Neuron (in vitro differentiated cells): ENCODE measurements at regions not wholly inside any gene's neighbourhood (a gene's known extent, or its start where the extent isn't known, plus 50 kb on each side); places are given as distances from the start of the nearest gene placed in this dataset.

Source experiments
- H2AFZ ChIP-seq: one replicate; pipeline ENCODE4 v1.6.1; 2013; ENCODE audit warnings: low read depth, mild to moderate bottlenecking, inconsistent platforms, low read length, moderate library complexity
- H3K27me3 ChIP-seq: one replicate; pipeline ENCODE4 v1.6.1; 2013; ENCODE audit warnings: low read length; ENCODE audit not compliant: insufficient read depth
- H3K36me3 ChIP-seq: one replicate; pipeline ENCODE4 v1.6.1; 2013; ENCODE audit warnings: low read length; ENCODE audit not compliant: insufficient read depth
- H3K4me1 ChIP-seq: one replicate; pipeline ENCODE4 v1.6.1; 2013; ENCODE audit warnings: low read length; ENCODE audit not compliant: insufficient read depth
- H3K4me3 ChIP-seq: 2 replicates; pipeline ENCODE4 v1.5.1; 2013; ENCODE audit warnings: mild to moderate bottlenecking, low read length, moderate library complexity
- H3K9me3 ChIP-seq: one replicate; pipeline ENCODE4 v1.6.1; 2013; ENCODE audit warnings: low read length

GRCh38 chr17:33493566-33493965, 200.5 kb upstream of the ASIC2 start:
- no peak overlapping the region for H3K4me3 ChIP-seq
- H3K27me3 ChIP-seq: no peaks in the 10 kb centered on the region
- no peaks in the 10 kb centered on the region for H3K9me3 ChIP-seq
- no peaks in the 10 kb centered on the region for H3K36me3 ChIP-seq
- no peak overlapping the region for H2AFZ ChIP-seq
- H3K4me1 ChIP-seq: no peaks in the 10 kb centered on the region

DNA sequence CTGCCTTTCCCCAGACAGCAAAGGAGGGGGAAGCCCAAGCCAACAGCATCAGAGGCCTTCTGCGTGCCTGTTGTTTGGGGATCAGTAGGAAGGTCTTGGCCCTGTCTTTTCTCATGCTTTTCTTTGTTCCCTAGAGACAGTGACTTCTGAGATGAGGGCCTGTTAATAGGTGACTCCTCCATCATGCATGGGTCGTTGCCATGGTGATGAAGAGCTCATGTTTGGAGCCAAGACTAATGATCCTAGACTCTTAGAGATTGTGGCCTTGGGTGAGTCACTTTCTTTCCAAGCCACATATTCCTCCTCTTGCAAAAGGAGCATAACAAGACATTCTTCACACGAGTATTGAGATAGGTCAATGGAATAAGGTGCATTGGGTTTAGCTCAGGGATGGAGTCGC, 201.1 kb upstream of the ASIC2 start:
- Histone ChIP-seq H3K4me3 (no peak overlapping the region), H3K36me3 (no peaks in the 10 kb centered on the region), H3K27me3 (no peaks in the 10 kb centered on the region), H3K4me1 (no peaks in the 10 kb centered on the region), H2AFZ (no peak overlapping the region), H3K9me3 (no peaks in the 10 kb centered on the region)

- Histone ChIP-seq H3K4me1 (no peaks in the 10 kb centered on the region), H3K36me3 (no peaks in the 10 kb centered on the region), H3K27me3 (no peaks in the 10 kb centered on the region)
Observed at GRCh38 chr17:33497623-33498022, 204.5 kb upstream of the ASIC2 start.

DNA sequence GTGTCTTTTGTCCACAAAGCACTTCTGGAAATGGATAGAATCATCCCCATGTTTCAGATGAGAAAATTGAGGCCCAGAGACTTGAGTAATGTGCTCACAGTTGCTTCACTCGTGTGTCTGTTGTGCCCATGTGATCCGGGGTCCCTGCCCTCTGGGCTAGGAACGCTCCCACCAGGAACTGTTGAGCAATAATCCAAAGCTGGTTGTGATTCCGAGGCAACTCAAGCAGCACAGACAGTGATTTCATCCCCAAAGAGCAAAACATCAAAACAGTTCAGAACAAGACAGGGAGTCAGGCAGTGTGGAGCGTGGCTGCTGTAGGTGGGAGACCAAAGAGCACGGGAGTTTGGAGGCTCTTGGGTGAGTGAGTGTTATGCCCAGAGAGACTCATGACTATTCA, 205.0 kb upstream of the ASIC2 start:
- H3K4me3 ChIP-seq: no peak overlapping the region
- H3K27me3 ChIP-seq: no peaks in the 10 kb centered on the region
- no peaks in the 10 kb centered on the region for H3K9me3 ChIP-seq
- H3K36me3 ChIP-seq: no peaks in the 10 kb centered on the region
- H3K4me1 ChIP-seq: no peaks in the 10 kb centered on the region
- no peak overlapping the region for H2AFZ ChIP-seq

More at GRCh38 chr17:33497623-33498022, 204.5 kb upstream of the ASIC2 start:
- Histone ChIP-seq H3K4me3 (no peak overlapping the region), H2AFZ (no peak overlapping the region), H3K9me3 (no peaks in the 10 kb centered on the region)

DNA sequence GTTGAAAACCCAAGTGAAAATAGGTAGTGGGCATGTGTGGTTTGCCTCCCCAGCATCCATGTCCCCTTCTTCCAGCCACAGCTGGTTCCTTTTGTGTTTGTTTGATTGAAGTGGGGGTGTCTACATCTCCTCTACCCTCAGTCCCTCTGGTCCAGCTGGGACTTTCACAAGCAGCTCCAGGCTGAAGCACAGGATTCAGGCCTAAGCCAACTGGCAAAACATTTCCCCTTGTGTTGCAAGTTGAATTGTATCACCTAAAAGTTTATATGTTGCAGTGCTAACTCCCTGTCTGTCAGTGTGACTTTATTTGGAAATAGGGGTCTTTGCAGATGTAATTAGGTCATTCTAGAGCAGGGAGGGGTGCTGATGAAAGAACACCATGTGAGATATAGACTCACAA, 205.9 kb upstream of the ASIC2 start:
- Histone ChIP-seq H3K9me3 (no peaks in the 10 kb centered on the region), H3K36me3 (no peaks in the 10 kb centered on the region), H3K4me1 (no peaks in the 10 kb centered on the region), H2AFZ (no peak overlapping the region), H3K4me3 (no peak overlapping the region), H3K27me3 (no peaks in the 10 kb centered on the region)

- no peaks in the 10 kb centered on the region for H3K4me1 ChIP-seq
- no peaks in the 10 kb centered on the region for H3K36me3 ChIP-seq
- no peaks in the 10 kb centered on the region for H3K27me3 ChIP-seq
- no peak overlapping the region for H2AFZ ChIP-seq
- H3K4me3 ChIP-seq: no peak overlapping the region
- no peaks in the 10 kb centered on the region for H3K9me3 ChIP-seq
Observed at GRCh38 chr17:33500151-33500550, 207.1 kb upstream of the ASIC2 start.

GRCh38 chr17:33501185-33501584, 208.1 kb upstream of the ASIC2 start:
- H3K27me3 ChIP-seq: no peaks in the 10 kb centered on the region
- no peaks in the 10 kb centered on the region for H3K36me3 ChIP-seq
- no peak overlapping the region for H3K4me3 ChIP-seq
- no peaks in the 10 kb centered on the region for H3K9me3 ChIP-seq
- H3K4me1 ChIP-seq: no peaks in the 10 kb centered on the region
- H2AFZ ChIP-seq: no peak overlapping the region

DNA sequence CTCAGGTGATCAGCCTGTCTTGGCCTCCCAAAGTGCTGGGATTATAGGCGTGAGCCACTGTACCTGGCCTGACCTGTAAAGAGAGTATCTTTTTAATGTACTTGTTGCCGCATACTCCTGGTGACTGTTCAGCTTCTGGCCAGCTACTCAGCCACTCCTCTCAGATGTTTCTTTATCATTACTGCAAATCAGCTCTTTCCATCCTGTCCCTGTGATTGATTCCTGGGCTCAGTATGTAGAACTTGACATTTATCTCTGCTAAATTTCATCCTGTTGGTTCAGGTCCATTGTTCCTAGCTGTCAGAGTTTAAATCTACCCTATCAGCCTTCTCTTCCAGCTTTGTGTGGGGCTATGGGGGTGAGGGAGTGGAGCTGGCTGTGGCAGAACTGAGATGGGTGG, 211.5 kb upstream of the ASIC2 start:
- no peak overlapping the region for H2AFZ ChIP-seq
- H3K4me3 ChIP-seq: no peak overlapping the region
- H3K9me3 ChIP-seq: no peaks in the 10 kb centered on the region
- no peaks in the 10 kb centered on the region for H3K27me3 ChIP-seq
- H3K4me1 ChIP-seq: no peaks in the 10 kb centered on the region
- H3K36me3 ChIP-seq: no peaks in the 10 kb centered on the region

GRCh38 chr17:33506889-33507650, 214.0 kb upstream of the ASIC2 start:
- H3K4me3 ChIP-seq: no peak overlapping the region
- no peaks in the 10 kb centered on the region for H3K27me3 ChIP-seq

DNA sequence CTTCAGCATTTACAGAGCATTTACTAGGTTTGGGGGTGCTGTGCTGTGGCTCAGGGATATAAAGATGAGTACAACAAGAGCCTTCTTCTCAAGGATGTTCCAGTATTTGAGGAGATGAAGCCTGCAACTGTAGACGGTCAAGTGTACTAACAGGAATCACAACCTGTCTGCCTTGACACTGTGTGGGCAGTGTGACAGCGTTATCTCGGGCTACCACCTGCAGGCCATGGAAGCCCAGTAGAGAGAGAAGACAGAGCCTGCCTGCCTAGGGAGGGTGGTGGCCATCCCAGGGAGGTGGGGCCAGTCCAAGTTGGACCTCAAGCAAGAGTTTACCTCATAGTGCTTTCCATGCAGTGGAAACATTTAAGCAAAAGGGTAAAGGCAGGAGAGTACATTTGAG, 215.1 kb upstream of the ASIC2 start:
- Histone ChIP-seq H3K4me3 (no peak overlapping the region), H3K36me3 (no peaks in the 10 kb centered on the region), H3K27me3 (no peaks in the 10 kb centered on the region), H3K9me3 (no peaks in the 10 kb centered on the region), H2AFZ (no peak overlapping the region), H3K4me1 (no peaks in the 10 kb centered on the region)

More at GRCh38 chr17:33506889-33507650, 214.0 kb upstream of the ASIC2 start:
- H3K9me3 ChIP-seq: no peaks in the 10 kb centered on the region
- no peak overlapping the region for H2AFZ ChIP-seq
- H3K4me1 ChIP-seq: no peaks in the 10 kb centered on the region
- H3K36me3 ChIP-seq: no peaks in the 10 kb centered on the region

DNA sequence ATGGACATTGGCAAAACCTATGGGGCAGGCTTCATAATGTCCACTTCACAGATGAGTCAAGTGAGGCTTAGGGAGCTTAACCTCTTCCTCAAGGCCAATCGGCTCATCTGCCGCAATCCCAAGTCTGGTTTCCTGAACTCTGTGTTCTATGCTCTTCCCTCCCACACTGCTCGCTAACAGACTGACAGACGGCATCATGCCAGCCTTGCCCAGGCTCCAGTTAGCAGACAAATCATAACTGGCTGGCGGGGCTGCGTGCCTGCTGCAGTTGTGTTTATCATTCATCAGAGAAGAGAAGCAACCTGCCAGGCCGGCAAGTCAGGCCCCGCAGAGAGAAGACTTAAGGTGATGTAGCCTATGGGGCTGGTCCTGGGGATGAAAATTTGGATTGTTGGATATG, 216.2 kb upstream of the ASIC2 start:
- no peaks in the 10 kb centered on the region for H3K36me3 ChIP-seq

GRCh38 chr17:33511670-33512069, 218.6 kb upstream of the ASIC2 start:
- Histone ChIP-seq H3K36me3 (no peaks in the 10 kb centered on the region), H3K27me3 (no peaks in the 10 kb centered on the region), H3K4me3 (no peak overlapping the region), H3K9me3 (no peaks in the 10 kb centered on the region), H3K4me1 (no peaks in the 10 kb centered on the region), H2AFZ (no peak overlapping the region)

More for the DNA sequence above, 216.2 kb upstream of the ASIC2 start:
- Histone ChIP-seq H2AFZ (no peak overlapping the region), H3K4me3 (no peak overlapping the region), H3K27me3 (no peaks in the 10 kb centered on the region), H3K4me1 (no peaks in the 10 kb centered on the region), H3K9me3 (no peaks in the 10 kb centered on the region)

DNA sequence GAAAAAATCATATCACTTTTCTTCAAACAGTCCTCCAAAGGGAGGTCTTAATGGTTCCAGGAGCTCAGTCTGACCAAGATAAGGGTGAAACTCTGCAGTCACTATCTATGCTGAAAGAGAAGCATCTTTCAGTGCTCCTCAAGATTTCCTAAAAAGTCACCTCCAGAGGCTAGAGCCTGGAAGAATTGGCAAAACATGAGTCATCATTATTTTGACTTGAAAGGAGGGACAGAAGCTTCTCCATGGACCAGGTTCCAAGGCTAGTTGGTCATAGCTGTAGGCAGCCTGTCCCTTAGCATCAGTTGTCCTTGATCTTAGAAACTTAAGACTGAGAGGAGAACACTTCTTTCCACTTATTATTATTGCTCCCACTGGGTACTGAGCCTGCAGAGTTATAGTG, 219.0 kb upstream of the ASIC2 start:
- H3K9me3 ChIP-seq: no peaks in the 10 kb centered on the region
- H3K4me1 ChIP-seq: no peaks in the 10 kb centered on the region
- H3K36me3 ChIP-seq: no peaks in the 10 kb centered on the region
- H2AFZ ChIP-seq: no peak overlapping the region
- H3K4me3 ChIP-seq: no peak overlapping the region
- no peaks in the 10 kb centered on the region for H3K27me3 ChIP-seq

- H2AFZ ChIP-seq: no peak overlapping the region
- H3K27me3 ChIP-seq: no peaks in the 10 kb centered on the region
- H3K9me3 ChIP-seq: no peaks in the 10 kb centered on the region
- no peaks in the 10 kb centered on the region for H3K36me3 ChIP-seq
- no peak overlapping the region for H3K4me3 ChIP-seq
- no peaks in the 10 kb centered on the region for H3K4me1 ChIP-seq
Observed at GRCh38 chr17:33513769-33514168, 220.7 kb upstream of the ASIC2 start.
